ENCODE measurements at regions not wholly inside any gene's neighbourhood (a gene's known extent, or its start where the extent isn't known, plus 50 kb on each side); places are given as distances from the start of the nearest gene placed in this dataset.

DNA sequence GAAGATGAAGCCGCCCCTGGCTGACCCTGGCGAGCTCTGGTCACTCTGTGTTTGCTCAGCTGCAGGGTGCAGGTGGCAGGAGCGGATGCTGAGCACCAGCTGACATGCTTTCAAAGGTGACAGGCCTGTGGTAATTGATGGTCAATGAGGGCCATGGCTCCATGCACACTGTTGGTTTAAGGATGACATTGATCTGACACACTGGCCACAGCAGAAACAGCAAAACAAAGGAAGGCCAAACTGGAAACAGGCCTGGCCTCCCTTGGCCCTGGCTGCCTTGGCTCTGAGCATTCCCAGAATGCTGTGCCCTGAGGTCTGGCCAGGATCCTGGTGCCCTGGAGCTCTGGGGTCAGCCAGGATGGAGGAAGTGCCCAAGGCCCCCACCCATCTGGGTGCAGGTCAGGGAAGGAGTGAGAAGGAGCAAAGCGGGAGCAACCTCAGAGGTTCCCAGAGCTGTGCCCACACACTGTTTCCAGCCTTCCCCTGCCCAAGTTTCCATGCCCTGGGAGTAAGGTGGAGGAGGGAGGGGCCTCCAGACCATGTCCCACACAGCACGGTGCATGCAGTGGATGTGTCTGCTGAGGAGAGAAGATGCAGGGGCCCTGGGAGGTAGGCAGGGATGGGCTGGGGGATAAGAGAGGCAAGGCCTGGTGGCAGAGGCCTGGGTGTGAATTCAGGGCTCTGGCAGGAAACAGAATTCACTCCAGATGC lies 302.2 kb downstream of the RPS24 start:
- TF ChIP-seq, protein P1, sequence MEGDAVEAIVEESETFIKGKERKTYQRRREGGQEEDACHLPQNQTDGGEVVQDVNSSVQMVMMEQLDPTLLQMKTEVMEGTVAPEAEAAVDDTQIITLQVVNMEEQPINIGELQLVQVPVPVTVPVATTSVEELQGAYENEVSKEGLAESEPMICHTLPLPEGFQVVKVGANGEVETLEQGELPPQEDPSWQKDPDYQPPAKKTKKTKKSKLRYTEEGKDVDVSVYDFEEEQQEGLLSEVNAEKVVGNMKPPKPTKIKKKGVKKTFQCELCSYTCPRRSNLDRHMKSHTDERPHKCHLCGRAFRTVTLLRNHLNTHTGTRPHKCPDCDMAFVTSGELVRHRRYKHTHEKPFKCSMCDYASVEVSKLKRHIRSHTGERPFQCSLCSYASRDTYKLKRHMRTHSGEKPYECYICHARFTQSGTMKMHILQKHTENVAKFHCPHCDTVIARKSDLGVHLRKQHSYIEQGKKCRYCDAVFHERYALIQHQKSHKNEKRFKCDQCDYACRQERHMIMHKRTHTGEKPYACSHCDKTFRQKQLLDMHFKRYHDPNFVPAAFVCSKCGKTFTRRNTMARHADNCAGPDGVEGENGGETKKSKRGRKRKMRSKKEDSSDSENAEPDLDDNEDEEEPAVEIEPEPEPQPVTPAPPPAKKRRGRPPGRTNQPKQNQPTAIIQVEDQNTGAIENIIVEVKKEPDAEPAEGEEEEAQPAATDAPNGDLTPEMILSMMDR (IDR thresholded peaks at IDR 0.05 in 4 of 5, conservative IDR thresholded peaks at IDR 0.05 in 1 of 5): no peak
- TF ChIP-seq POLR2A (IDR thresholded peaks at IDR 0.05): no peak

All from gastrocnemius medialis (tissue), 4 donors.